ENCODE measurements at regions not wholly inside any gene's neighbourhood (a gene's known extent, or its start where the extent isn't known, plus 50 kb on each side); places are given as distances from the start of the nearest gene placed in this dataset.
"Not testable (repeated sequence)": the region's sequence is repeated elsewhere in the genome, so short reads cannot be mapped to it uniquely, and the experiment has no call there.

- no peak for DNase-seq (ENCODE audit: low read depth, low spot score)
Observed at GRCh38 chr11:45410391-45411227, 124.5 kb upstream of the SYT13 start.

- no peak for DNase-seq (ENCODE audit: low read depth, low spot score)
Observed at GRCh38 chr11:45409587-45409986, 123.4 kb upstream of the SYT13 start.

GRCh38 chr11:45407226-45407625 is 121.1 kb upstream of the SYT13 start:
- no peak for DNase-seq (ENCODE audit: low read depth, low spot score)

GRCh38 chr11:45405916-45406670 is 120.0 kb upstream of the SYT13 start:
- DNase-seq (ENCODE audit: low read depth, low spot score): no peak

- not testable (repeated sequence) for DNase-seq (ENCODE audit: low read depth, low spot score)
Observed at GRCh38 chr11:45403521-45403920, 117.4 kb upstream of the SYT13 start.

- no peak for DNase-seq (ENCODE audit: low read depth, low spot score)
Observed at GRCh38 chr11:45402049-45402630, 116.0 kb upstream of the SYT13 start.

GRCh38 chr11:45400591-45400990 is 114.5 kb upstream of the SYT13 start:
- DNase-seq (ENCODE audit: low read depth, low spot score): no peak

GRCh38 chr11:45399166-45399565 is 113.0 kb upstream of the SYT13 start:
- no peak for DNase-seq (ENCODE audit: low read depth, low spot score)

GRCh38 chr11:45398325-45398724 is 112.2 kb upstream of the SYT13 start:
- DNase-seq (ENCODE audit: low read depth, low spot score): no peak

GRCh38 chr11:45396394-45396793 is 110.3 kb upstream of the SYT13 start:
- no peak for DNase-seq (ENCODE audit: low read depth, low spot score)

- DNase-seq (ENCODE audit: low read depth, low spot score): no peak
Observed at GRCh38 chr11:45395947-45396346, 109.8 kb upstream of the SYT13 start.

- DNase-seq (ENCODE audit: low read depth, low spot score): no peak
Observed at GRCh38 chr11:45395421-45395820, 109.3 kb upstream of the SYT13 start.

GRCh38 chr11:45394294-45395085 is 108.3 kb upstream of the SYT13 start:
- DNase-seq (ENCODE audit: low read depth, low spot score): no peak

GRCh38 chr11:45393826-45394225 is 107.7 kb upstream of the SYT13 start:
- no peak for DNase-seq (ENCODE audit: low read depth, low spot score)

GRCh38 chr11:45393334-45393733 is 107.2 kb upstream of the SYT13 start:
- DNase-seq (ENCODE audit: low read depth, low spot score): no peak

- DNase-seq (ENCODE audit: low read depth, low spot score): no peak
Observed at GRCh38 chr11:45392591-45393091, 106.5 kb upstream of the SYT13 start.

- DNase-seq (ENCODE audit: low read depth, low spot score): no peak
Observed at GRCh38 chr11:45392154-45392553, 106.0 kb upstream of the SYT13 start.

GRCh38 chr11:45391168-45391850 is 105.2 kb upstream of the SYT13 start:
- no peak for DNase-seq (ENCODE audit: low read depth, low spot score)

GRCh38 chr11:45390407-45390806 is 104.3 kb upstream of the SYT13 start:
- DNase-seq (ENCODE audit: low read depth, low spot score): no peak

- DNase-seq (ENCODE audit: low read depth, low spot score): no peak
Observed at GRCh38 chr11:45388472-45388871, 102.3 kb upstream of the SYT13 start.

- DNase-seq (ENCODE audit: low read depth, low spot score): not testable (repeated sequence)
Observed at GRCh38 chr11:45387885-45388284, 101.7 kb upstream of the SYT13 start.
